Skin epidermis (tissue), 12 donors: ENCODE measurements at regions not wholly inside any gene's neighbourhood (a gene's known extent, or its start where the extent isn't known, plus 50 kb on each side); places are given as distances from the start of the nearest gene placed in this dataset.

Experiments
- H3K27ac ChIP-seq, 21 experiments: fragments of 200-600 bp; sonication (generic) in 11 of 21; one replicate each; pipeline ENCODE4 v1.5.0; 2020; ENCODE audit warnings: mild to moderate bottlenecking in 3 of 21, inconsistent platforms in 2 of 21, moderate library complexity in 2 of 21
- H3K4me3 ChIP-seq, 7 experiments: fragments of 200-600 bp; sonication (generic) in 2 of 7; one replicate each; pipeline ENCODE4 v1.5.0; 2020; ENCODE audit warnings: inconsistent platforms in 2 of 7, mild to moderate bottlenecking in 2 of 7, moderate library complexity in 1 of 7

DNA sequence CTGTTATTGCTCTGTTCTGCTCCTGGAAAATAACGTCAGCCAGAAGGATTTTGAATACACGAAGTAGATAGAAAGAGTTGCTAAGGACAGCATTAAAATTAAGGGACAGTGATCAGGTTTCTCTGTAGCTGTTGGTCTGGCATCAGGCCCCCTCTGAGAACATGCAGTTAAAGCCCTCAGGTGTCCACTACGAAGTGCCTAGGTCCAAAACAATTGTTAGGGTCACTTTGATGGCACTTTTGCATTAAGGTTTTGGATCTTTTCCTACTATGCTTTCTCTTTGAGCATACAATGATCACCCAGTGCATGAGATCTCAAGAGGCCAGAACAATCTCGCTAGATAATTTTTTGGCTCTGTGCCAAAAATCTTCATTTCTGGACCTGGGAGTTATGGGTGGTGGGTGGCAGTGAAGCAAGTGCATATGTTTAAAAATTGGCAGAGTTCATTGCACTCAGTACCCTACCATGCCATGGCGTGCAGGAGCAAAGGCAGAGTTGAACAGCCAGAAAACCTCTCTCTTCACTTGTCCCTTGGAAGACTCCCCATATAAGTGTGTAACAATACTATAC, 797.6 kb downstream of the ROBO2 start:
- Histone ChIP-seq H3K4me3 (no peak overlapping the region), H3K27ac (no peak overlapping the region)

DNA sequence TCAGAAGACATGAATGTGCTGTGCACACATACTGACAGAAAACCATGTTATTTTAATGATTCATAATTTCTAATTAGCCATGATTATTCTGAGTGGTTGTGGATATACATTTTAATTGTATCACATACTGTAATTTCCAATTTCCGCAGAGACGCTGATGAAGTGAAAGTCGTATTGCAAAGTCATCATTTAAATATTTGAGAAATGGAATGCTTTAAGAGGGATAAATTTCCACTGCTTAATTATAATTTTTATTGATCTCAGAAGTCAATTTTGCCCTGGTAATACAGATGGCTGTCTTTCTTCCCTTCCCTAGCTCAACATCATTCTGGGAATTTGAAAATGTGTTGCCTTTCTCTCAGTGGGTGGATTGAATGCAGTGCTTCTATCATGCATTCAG, 819.3 kb downstream of the ROBO2 start:
- Histone ChIP-seq H3K27ac (no peak overlapping the region), H3K4me3 (no peak overlapping the region)

DNA sequence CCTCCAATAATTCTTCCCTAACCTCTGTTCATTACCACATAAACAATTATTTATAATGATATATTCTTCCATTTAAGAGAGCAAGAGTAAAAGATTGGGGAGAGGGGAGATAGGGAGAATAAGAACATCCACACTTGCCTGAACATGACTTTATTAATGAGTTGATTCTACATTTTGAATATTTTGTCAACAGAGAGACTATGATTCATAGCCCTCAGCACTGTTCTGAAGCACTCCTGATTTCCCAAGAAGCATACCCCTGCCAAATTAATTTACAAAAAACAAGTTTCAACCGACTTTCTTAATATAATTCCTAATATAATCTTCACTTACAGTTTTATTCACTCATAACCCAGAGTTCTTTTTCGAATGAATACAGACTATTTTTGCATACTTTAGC, 828.8 kb downstream of the ROBO2 start:
- Histone ChIP-seq H3K27ac (peak overlapping the region in 2 of 21 experiments; percentile 41 to 59), H3K4me3 (no peak overlapping the region)

DNA sequence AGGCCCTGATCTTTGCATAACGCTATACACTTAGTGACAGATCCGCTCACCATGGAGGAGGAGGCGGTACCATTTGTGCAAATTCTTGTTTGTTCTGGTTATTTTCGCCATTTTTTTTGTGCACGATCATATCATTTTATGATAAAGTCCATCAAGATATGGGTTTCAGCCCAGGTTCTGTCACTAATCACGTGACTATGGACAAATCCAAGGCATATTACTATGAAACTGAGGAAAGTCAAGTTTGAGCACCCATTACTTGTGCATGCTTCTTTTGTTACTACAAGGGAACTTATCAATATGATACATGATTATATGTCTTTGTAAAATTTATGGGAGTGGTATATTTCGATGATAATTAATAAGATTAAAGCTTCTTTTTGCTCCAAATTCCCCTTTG, 829.5 kb downstream of the ROBO2 start:
- peak overlapping the region in 2 of 21 experiments; percentile 14 to 41 for H3K27ac ChIP-seq
- no peak overlapping the region for H3K4me3 ChIP-seq

DNA sequence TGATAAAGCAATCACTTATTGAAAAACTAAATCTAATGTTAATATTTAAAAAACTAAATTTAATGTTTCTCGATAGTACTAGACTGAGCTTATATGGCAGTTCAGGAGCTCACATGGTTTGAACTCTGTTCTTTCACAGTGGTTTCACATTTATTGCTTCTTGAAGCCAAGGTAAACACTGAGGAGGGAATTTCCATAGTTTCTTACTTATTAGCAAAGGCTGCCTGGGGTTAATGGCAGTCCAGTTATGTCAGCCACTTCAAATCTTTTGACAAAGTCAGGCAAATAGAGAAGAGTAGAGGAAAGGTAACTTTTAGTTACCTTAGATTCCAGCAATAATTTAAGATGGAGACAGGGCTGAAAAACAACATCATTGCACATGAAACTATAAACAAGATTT, 831.5 kb downstream of the ROBO2 start:
- no peak overlapping the region for H3K27ac ChIP-seq
- no peak overlapping the region for H3K4me3 ChIP-seq

DNA sequence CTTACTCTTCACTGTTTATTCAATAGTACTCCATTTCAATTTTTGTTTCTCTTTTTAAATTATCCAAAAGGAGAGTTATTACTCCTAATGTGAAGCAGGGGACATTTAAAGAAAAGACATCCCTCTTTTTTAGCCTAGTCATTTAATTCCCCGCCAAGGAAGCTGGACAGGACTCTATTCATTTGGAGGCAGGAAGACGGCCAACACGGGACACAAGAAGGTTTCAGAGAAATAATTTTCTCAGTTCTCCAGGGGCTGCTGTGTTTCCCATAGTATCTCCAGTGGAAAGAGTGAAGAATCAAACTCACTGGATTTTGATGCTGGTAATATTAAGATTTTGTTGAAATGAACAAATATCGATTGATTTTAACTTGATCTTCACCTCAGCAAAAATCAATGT, 833.7 kb downstream of the ROBO2 start:
- H3K4me3 ChIP-seq, result no peak overlapping the region

DNA sequence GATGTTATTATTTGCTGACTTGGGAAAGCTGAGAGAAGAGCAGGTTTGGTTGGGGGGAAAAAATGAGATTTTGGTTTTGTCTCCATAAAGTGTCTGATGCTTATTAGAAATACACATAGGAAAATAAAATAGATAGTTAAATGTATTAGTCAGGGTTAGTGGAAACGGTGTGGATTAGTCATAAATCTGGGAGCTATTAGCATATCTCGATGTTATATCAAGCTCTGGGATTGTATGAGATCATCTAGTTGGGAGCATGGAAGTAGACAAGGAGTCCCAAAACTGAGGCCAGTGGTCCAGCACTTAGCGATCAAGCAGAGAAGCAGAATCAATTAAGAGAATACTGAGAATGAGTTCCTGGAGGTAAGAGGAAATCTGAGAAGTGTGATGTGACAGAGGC, 845.5 kb downstream of the ROBO2 start:
- no peak overlapping the region for H3K4me3 ChIP-seq
- no peak overlapping the region for H3K27ac ChIP-seq

More for the DNA sequence above, 833.7 kb downstream of the ROBO2 start:
- no peak overlapping the region for H3K27ac ChIP-seq

DNA sequence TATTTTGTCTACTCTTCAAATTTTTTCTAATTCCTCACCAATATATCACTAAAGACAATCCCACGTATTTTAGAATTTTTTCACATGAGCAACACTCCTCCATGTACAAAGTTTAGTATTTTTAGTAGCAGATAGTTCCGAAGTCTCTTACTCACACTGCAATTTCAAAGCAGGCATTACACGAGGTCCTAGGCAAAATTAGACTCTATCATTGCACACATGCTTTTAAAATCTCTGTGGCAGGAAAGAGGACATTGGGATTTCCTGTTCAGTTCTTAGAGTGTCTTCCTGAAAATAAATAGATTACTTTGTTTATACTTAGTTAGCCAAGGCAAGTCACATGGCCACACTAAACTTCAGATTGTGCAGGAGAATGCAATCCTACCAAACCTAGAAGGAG, 847.7 kb downstream of the ROBO2 start:
- Histone ChIP-seq H3K27ac (no peak overlapping the region), H3K4me3 (no peak overlapping the region)

DNA sequence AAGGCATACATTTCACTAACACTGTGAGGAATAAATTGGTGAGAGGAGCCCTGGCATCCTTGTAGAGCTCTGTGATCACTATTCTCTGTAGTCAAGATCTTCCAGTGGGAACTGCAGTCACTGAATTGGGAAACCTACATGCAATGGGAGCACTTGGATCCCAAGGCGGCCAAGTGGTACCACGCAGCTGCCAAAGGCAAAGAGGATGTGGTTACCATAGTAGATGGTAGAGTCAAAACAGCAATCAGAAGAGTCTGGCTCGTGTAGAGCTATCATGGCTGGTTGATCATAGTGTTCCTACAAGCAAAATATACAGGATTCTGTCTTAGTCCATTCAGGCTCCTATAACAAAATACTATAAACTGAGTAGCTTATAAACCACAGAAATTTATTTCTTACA, 849.7 kb downstream of the ROBO2 start:
- Histone ChIP-seq H3K4me3 (no peak overlapping the region), H3K27ac (no peak overlapping the region)

DNA sequence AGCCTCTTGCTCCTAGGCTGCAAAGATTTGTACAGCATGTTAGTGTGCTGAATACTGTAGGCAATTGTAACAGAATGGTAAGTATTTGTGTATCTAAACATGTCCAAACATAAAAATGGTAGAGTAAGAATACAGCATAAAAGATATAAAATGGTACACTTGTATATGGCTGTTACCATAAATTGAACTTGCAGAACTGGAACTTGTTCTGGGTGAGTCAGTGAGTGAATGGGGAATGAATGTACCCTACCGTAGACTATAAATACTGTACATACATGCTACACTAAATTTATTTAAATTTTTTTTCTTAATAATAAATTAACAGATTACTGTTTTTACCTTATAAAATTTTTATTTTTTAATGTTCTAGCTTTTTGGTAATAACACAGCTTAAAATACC, 858.7 kb downstream of the ROBO2 start:
- Histone ChIP-seq H3K27ac (no peak overlapping the region), H3K4me3 (no peak overlapping the region)

DNA sequence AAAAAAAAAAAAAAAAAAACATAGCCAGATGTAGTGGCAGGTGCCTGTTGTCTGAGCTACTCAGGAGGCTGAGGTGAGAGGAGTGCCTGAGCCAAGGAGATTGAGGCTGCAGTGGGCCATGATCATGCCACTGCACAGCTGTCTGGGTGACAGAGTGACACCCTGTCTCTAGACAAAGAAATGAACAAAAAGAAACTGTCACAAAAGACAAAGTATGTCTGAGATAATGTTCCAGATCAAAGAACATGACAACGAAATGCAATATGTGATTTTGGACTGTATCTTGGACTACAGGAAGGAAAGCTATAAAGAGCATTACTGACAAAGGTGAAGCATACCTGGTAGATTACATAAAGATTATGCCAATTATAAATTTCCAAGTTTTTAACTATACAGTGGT, 862.8 kb downstream of the ROBO2 start:
- H3K4me3 ChIP-seq, result no peak overlapping the region

DNA sequence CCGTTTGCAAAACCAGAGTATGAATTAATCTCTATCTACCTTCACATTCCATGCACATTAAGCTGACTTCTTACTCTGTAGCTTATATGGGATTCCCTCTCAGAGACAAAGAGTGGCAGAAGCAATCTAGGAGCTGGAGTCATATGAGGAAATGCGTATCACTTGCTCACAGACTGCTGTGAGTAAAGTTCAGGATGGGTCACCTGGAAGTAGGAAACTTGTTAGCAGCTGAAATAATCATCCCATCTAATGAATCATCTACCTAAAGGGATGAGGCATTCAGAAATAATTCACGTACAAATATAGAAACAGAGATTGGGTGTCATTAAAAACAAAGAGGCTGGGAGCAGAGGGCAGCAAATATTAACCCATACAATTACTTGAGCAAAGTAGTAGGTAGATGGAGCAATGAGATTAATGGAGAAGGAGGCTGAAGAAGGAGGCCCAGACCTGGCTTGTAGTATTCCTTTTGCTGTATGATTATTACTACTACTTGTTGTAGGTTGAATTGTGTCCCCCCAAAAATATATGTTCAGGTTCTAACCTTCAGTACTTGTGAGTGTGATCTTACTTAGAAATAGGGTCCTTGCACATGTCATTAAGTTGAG, 866.3 kb downstream of the ROBO2 start:
- Histone ChIP-seq H3K4me3 (no peak overlapping the region), H3K27ac (no peak overlapping the region)

More for the DNA sequence above, 862.8 kb downstream of the ROBO2 start:
- H3K27ac ChIP-seq, result no peak overlapping the region

DNA sequence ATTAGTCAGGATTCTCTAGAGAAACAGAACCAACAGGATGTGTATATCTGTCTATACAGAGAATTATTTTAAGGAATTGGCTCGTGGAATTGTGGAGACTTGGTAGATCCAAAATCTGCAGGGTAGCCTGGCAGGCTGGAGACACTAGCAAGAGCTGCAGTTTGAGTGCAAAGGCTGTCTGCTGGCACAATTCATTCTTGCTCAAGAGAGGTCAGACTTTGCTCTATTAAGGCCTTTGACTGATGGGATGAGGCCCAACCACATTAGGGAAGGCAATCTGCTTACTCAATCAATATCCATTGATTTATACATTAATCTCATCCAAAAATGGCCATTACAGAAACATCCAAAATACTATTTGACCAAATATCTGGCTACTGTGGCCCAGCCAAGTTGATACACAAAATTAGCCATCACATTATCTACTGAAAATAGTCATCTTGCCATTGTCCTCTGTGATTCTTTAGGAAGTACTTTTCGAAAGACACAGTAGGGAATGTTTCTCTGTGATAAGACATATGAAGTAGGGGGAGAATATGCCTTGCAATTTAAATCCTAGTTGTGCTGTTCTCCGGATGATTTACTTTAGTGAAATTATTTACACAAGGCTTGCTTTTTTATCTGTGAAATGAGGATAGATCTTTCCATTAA, 873.8 kb downstream of the ROBO2 start:
- Histone ChIP-seq H3K27ac (no peak overlapping the region), H3K4me3 (no peak overlapping the region)

DNA sequence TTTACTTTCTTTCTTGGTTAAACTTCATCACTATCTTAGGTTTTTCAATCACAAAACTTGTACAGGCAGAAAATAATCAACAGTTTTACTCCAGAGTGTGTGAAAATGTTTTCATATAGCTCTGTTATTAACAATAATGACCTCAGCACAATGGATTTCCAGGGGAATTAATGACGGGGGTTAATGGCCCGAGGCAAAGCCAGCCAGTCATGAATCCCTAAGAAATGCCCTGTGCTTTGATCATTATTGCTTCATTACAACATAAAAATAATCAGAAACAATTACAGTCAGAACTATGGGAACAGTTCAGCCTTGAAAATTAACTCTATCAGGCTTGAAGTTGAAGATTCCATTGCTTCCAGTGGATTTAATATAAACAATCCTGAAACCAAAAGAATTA, 875.4 kb downstream of the ROBO2 start:
- no peak overlapping the region for H3K4me3 ChIP-seq
- no peak overlapping the region for H3K27ac ChIP-seq

DNA sequence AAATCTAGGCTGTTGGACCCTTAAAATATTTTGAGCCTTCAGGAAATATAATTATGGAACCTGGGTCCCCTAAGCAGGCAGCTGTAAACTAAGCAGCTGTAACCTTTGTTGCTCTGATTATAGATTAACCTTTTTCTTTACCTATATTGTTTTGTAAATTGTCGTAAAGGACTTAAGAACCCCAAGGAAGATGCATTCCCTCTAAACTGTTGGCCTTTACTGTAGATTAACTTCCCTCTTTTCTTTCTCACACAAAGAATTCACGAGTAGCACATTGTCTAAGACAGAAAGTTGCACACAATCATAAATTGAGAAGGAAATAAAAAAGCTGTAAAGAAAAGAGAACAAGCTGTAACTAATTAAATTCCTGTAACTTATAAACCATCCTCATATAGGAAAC, 877.3 kb downstream of the ROBO2 start:
- Histone ChIP-seq H3K27ac (no peak overlapping the region), H3K4me3 (no peak overlapping the region)

DNA sequence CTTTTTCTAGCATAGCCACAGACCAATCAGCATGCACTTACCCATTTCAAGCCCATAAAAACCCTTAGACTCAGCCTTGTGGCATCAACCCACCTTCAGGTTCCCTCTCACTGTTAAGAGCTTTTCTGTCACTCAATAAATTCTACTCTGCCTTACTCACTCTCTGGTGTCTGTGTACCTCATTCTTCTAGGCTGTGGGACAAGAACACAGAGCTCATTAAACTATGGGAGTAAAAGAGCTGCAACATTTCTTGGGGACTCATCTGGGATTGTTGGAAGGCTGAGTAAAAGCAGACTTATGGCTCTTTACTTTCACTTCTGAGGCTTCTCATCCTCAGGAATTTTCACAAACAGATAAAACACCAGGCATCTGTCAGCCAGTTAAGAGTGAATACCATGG, 879.3 kb downstream of the ROBO2 start:
- no peak overlapping the region for H3K4me3 ChIP-seq

DNA sequence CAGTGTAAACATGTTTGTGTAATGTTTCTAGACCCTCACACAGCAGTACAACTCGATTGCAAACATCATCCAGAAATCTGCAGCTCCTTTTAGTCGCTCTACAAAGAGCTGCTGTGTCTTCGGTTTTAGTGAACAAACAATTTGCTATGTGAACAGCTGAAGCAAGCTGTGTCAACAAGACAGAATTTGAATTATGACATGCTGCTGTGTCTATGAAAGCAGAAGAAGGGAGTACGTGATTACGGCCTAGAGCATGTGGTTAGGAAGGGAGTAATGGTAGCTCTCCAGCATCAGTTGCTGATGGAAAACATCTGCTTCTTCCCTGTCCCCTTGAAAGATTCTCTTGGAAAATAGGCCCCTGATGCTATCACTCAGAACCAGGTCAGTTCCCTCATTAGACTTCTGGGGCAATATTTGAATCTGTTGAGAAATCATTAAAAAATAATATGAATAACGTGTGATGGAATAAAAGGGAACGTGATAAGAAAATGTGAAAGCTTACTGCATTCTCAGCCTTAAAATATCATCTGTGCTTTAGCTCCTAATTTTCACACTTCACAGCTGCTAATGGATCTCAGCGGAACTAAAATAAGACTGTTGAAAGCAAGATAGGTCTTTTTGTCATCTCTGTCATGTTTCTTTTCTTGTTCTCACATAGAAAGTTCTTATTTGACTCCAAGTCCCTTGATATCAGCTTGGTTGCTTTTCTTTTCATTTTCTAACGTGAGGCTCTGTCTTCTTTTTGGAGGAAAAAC, 891.5 kb downstream of the ROBO2 start:
- Histone ChIP-seq H3K4me3 (no peak overlapping the region), H3K27ac (no peak overlapping the region)

More for the DNA sequence above, 879.3 kb downstream of the ROBO2 start:
- no peak overlapping the region for H3K27ac ChIP-seq

DNA sequence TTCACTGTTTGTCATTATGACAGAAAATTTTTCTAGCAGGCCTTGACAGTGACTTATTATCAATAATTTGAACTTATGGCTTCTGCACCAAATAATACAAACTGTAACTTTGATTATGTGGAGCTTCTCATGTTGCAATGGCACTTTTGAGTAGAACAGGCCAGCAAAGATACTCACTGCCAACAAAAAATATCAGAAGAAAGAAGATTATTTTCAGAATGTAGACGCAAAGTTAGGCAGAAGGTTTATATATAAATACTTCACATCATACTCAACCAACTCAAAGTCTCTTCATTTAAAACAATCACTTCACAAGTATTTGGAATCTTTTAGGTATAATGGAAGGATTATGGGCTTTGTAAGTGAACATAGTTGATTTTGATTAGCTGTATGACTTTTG, 893.0 kb downstream of the ROBO2 start:
- no peak overlapping the region for H3K27ac ChIP-seq
- no peak overlapping the region for H3K4me3 ChIP-seq

DNA sequence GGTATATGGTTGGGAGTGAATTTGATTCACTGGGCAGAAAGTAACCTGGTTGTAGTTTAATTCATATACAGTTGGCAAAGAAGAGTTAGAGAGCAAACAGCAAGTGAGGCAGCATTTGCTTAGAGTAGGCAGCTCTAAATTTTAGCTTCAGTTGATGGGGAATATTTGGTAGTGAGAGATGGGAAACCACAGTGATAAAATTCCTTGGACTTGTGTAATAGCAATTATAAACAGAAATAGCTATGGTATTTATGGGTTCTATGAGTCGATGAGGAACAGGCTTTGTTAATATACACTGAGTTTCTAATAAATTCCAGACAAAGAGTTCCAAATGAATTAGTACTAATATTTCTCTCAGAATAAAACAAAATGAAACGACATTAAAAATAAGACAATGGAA, 894.0 kb downstream of the ROBO2 start:
- H3K27ac ChIP-seq, result no peak overlapping the region
- H3K4me3 ChIP-seq, result no peak overlapping the region

DNA sequence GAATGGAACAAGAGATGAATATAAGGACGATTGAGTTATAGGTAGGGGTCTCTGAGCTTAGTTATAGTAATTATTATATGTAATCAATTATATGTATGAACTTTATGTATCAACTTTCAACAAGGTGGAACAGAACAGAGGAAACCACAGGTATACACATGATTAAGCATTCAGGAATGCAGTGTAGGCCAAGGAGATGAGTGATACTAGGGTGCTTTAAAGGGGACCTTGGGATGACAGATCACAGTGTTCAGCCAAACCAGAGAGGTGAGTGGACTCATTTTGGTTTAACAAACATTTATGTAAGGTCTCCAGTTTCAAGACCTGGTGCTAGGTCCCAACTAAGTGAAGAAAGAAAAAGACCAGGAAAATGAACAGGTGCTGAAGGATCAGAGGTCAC, 895.5 kb downstream of the ROBO2 start:
- Histone ChIP-seq H3K4me3 (no peak overlapping the region), H3K27ac (no peak overlapping the region)

DNA sequence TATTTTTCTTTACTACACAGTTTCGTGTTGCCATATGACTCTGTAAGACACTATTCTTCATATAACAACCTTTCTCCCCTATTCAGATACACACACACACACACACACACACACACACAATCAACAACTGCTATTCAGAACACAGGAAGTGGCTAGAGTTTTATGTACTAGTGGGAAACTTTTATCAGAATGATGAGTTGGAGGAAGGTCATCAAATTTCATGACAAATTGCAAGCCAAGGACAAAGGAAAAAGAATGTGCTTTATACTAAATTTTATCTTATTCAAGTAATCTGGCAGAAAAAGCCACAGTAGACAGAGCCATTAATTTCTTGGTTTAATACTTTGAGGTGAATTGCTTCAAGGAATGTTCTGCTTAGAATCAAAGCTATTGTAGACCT, 899.8 kb downstream of the ROBO2 start:
- Histone ChIP-seq H3K4me3 (no peak overlapping the region), H3K27ac (no peak overlapping the region)
